Spleen (tissue), 11 donors: ENCODE measurements at regions not wholly inside any gene's neighbourhood (a gene's known extent, or its start where the extent isn't known, plus 50 kb on each side); places are given as distances from the start of the nearest gene placed in this dataset.

Experiments
- DNase-seq: peaks from one replicate; pipeline ENCODE4 v3.0.0-alpha.2; 2020
- H3K27ac ChIP-seq, 8 donors: fragments of 200-600 bp; sonication (generic) in 7 of 8; 1 replicate in 4 of 8; 2 replicates in 4 of 8; pipeline versions ENCODE4 v1.5.0 to v1.8.0; 2016 to 2021; ENCODE audit warnings: inconsistent platforms in 4 of 8, mild to moderate bottlenecking in 4 of 8, moderate library complexity in 1 of 8
- H3K27me3 ChIP-seq, 7 donors: fragments of 200-600 bp; sonication (generic) in 6 of 7; replicated peaks in 1 of 7; 1 replicate in 4 of 7; 2 replicates in 3 of 7; pipeline versions ENCODE4 v1.5.0 to v1.8.0; 2016 to 2021; ENCODE audit warnings: inconsistent platforms in 3 of 7, mild to moderate bottlenecking in 1 of 7
- H3K36me3 ChIP-seq, 6 donors: fragments of 200-600 bp; sonication (generic) in 5 of 6; 1 replicate in 4 of 6; 2 replicates in 2 of 6; pipeline versions ENCODE4 v1.5.0 to v1.8.0; 2016 to 2021; ENCODE audit warnings: inconsistent platforms in 2 of 6
- H3K4me1 ChIP-seq, 6 donors: fragments of 200-600 bp; sonication (generic) in 5 of 6; 1 replicate in 3 of 6; 2 replicates in 3 of 6; pipeline versions ENCODE4 v1.5.0 to v1.8.0; 2016 to 2021; ENCODE audit warnings: inconsistent platforms in 3 of 6
- H3K4me3 ChIP-seq, 8 donors: fragments of 200-600 bp; sonication (generic) in 7 of 8; 1 replicate in 4 of 8; 2 replicates in 4 of 8; pipeline versions ENCODE4 v1.5.0 to v1.8.0; 2016 to 2021; ENCODE audit warnings: inconsistent platforms in 4 of 8, mild to moderate bottlenecking in 4 of 8, moderate library complexity in 2 of 8
- H3K9me3 ChIP-seq, 8 donors: fragments of 200-600 bp; sonication (generic) in 7 of 8; 1 replicate in 4 of 8; 2 replicates in 4 of 8; pipeline versions ENCODE4 v1.5.0 to v1.8.0; 2016 to 2021; ENCODE audit warnings: inconsistent platforms in 4 of 8
- CTCF ChIP-seq, 11 experiments: fragments of 200-600 bp in 7 of 11; fragments of 450-650 bp in 4 of 11; sonication (generic) in 4 of 11; IDR thresholded peaks in 8 of 11; conservative IDR thresholded peaks in 3 of 11; 1 replicate in 7 of 11; 2 replicates in 4 of 11; pipeline versions ENCODE4 v1.4.0 to v1.8.0; 2016 to 2021; ENCODE audit warnings: antibody characterized with exemption in 11 of 11, inconsistent platforms in 4 of 11, mild to moderate bottlenecking in 1 of 11
- POLR2A ChIP-seq, 3 donors: fragments of 450-650 bp; IDR thresholded peaks; one replicate each; pipeline ENCODE4 v1.5.1; 2017; ENCODE audit warnings: antibody characterized with exemption in 3 of 3, mild to moderate bottlenecking in 1 of 3
- POLR2AphosphoS5 ChIP-seq, 3 donors: sonication (generic); formaldehyde crosslinking; IDR thresholded peaks; one replicate each; pipeline ENCODE4 v1.5.1; 2017; ENCODE audit warnings: antibody characterized with exemption in 3 of 3
- WGBS, 5 donors: extraction: QIAGEN DNeasy Blood & Tissue Kit in 3 of 5; methylation state at CpG; one replicate each; pipeline versions ENCODE4 v1.1.5 to v1.1.7; 2013 to 2018; 5-methylcytosine and 5-hydroxymethylcytosine counted together
- intact Hi-C: fragments of 100-400 bp; cut with DNase I; formaldehyde crosslinking; loops from one replicate; pipeline ENCODE4 v1.15.0; 2023; ENCODE audit warnings: low total_unique reads
- donor health status: healthy with polysubstance abuse.
- donor health status: DM: no; HTN: no; CAD: no; lungs with moderate emphysema.
- donor health status: DM: no; HTN: no; CAD: no.
- donor health status: Bipolar disorder and iron deficiency.
- donor health status: healthy.
- donor health status: DM: no; HTN: no; CAD: no.
- donor health status: DM: yes; HTN: yes; CAD: no.

GRCh38 chr11:115999437-115999836 is 495.2 kb upstream of the CADM1 start:
- Histone ChIP-seq H3K27ac (no peak overlapping the region), H3K4me3 (no peak overlapping the region), H3K4me1 (no peaks in the 10 kb centered on the region), H3K27me3 (no peaks in the 10 kb centered on the region), H3K36me3 (no peaks in the 10 kb centered on the region), H3K9me3 (peaks cover 0 to 7% (median 0%) of the 10 kb centered on the region in 8 donors)
- TF ChIP-seq POLR2AphosphoS5 (IDR thresholded peaks at IDR 0.05) (no peak), POLR2A (IDR thresholded peaks at IDR 0.05) (no peak), CTCF (IDR thresholded peaks at IDR 0.05 in 8 of 11, conservative IDR thresholded peaks at IDR 0.05 in 3 of 11) (no peak)
- intact Hi-C loops = no loop called here
- no peak for DNase-seq

GRCh38 chr11:115996808-115997188 is 492.6 kb upstream of the CADM1 start:
- WGBS, 5 donors = 28 to 60% (median 44%) methylated on average over 3 of the region's 3 CpGs
- no peaks in the 10 kb centered on the region for H3K36me3 ChIP-seq
- no peak overlapping the region for H3K27ac ChIP-seq
- no peak overlapping the region for H3K4me3 ChIP-seq
- no peak for TF ChIP-seq POLR2A (IDR thresholded peaks at IDR 0.05)
- TF ChIP-seq CTCF (IDR thresholded peaks at IDR 0.05 in 8 of 11, conservative IDR thresholded peaks at IDR 0.05 in 3 of 11) = no peak
- TF ChIP-seq POLR2AphosphoS5 (IDR thresholded peaks at IDR 0.05) = no peak
- intact Hi-C loops = no loop called here
- no peaks in the 10 kb centered on the region for H3K9me3 ChIP-seq
- no peaks in the 10 kb centered on the region for H3K27me3 ChIP-seq
- no peak for DNase-seq
- no peaks in the 10 kb centered on the region for H3K4me1 ChIP-seq

- H3K9me3 ChIP-seq = no peaks in the 10 kb centered on the region
- H3K4me3 ChIP-seq = no peak overlapping the region
- no peaks in the 10 kb centered on the region for H3K4me1 ChIP-seq
- intact Hi-C loops = no loop called here
- 68 to 81% (median 79%) methylated on average over 5 of the region's 5 CpGs for WGBS, 5 donors
- no peak for TF ChIP-seq POLR2A (IDR thresholded peaks at IDR 0.05)
- no peak for TF ChIP-seq POLR2AphosphoS5 (IDR thresholded peaks at IDR 0.05)
- no peak for TF ChIP-seq CTCF (IDR thresholded peaks at IDR 0.05 in 8 of 11, conservative IDR thresholded peaks at IDR 0.05 in 3 of 11)
- no peak for DNase-seq
- H3K36me3 ChIP-seq = no peaks in the 10 kb centered on the region
- no peak overlapping the region for H3K27ac ChIP-seq
- H3K27me3 ChIP-seq = no peaks in the 10 kb centered on the region
Observed at GRCh38 chr11:115996125-115996807, 492.1 kb upstream of the CADM1 start.

GRCh38 chr11:115993590-115993989 is 489.4 kb upstream of the CADM1 start:
- intact Hi-C loops = no loop called here
- H3K4me3 ChIP-seq = no peak overlapping the region
- no peaks in the 10 kb centered on the region for H3K4me1 ChIP-seq
- no peaks in the 10 kb centered on the region for H3K36me3 ChIP-seq
- H3K27ac ChIP-seq = no peak overlapping the region
- 86 to 97% (median 90%) methylated on average over 5 of the region's 5 CpGs for WGBS, 5 donors
- no peak for TF ChIP-seq POLR2AphosphoS5 (IDR thresholded peaks at IDR 0.05)
- no peak for TF ChIP-seq CTCF (IDR thresholded peaks at IDR 0.05 in 8 of 11, conservative IDR thresholded peaks at IDR 0.05 in 3 of 11)
- TF ChIP-seq POLR2A (IDR thresholded peaks at IDR 0.05) = no peak
- H3K27me3 ChIP-seq = peaks cover 0 to 12% (median 0%) of the 10 kb centered on the region in 7 donors
- no peak for DNase-seq
- no peaks in the 10 kb centered on the region for H3K9me3 ChIP-seq
